ENCODE measurements at regions not wholly inside any gene's neighbourhood (a gene's known extent, or its start where the extent isn't known, plus 50 kb on each side); places are given as distances from the start of the nearest gene placed in this dataset.
A peak's percentile ranks its signal among the peaks of the same experiment; 100 is the strongest.

GRCh38 chrX:4059893-4060292, 346.4 kb upstream of the PRKX start:
- ATAC-seq: no peak
- TF ChIP-seq CTCF (IDR thresholded peaks at IDR 0.05): no peak
- intact Hi-C loops (cut with DNase I, micrococcal nuclease): no loop called here
- Histone ChIP-seq H3K4me3 (no peak overlapping the region), H3K36me3 (ENCODE audit: low read depth) (no peaks in the 10 kb centered on the region), H3K4me1 (ENCODE audit: low read depth) (no peaks in the 10 kb centered on the region), H3K9me3 (no peaks in the 10 kb centered on the region)
- DNase-seq: no peak

GRCh38 chrX:4043951-4044350, 330.5 kb upstream of the PRKX start:
- TF ChIP-seq CTCF (IDR thresholded peaks at IDR 0.05): no peak
- DNase-seq: peak in 1 of 3 donors; percentile 3

GRCh38 chrX:4035874-4036273, 322.4 kb upstream of the PRKX start:
- H3K4me1 ChIP-seq (ENCODE audit: low read depth): no peaks in the 10 kb centered on the region
- H3K36me3 ChIP-seq (ENCODE audit: low read depth): no peaks in the 10 kb centered on the region
- no peak for TF ChIP-seq CTCF (IDR thresholded peaks at IDR 0.05)
- intact Hi-C loops (cut with DNase I, micrococcal nuclease): no loop called here
- ATAC-seq: no peak
- H3K9me3 ChIP-seq: no peaks in the 10 kb centered on the region
- no peak for DNase-seq
- no peak overlapping the region for H3K4me3 ChIP-seq

More at GRCh38 chrX:4043951-4044350, 330.5 kb upstream of the PRKX start:
- Histone ChIP-seq H3K4me3 (no peak overlapping the region), H3K4me1 (ENCODE audit: low read depth) (no peaks in the 10 kb centered on the region), H3K9me3 (no peaks in the 10 kb centered on the region), H3K36me3 (ENCODE audit: low read depth) (no peaks in the 10 kb centered on the region)
- ATAC-seq: peak; percentile 79
- intact Hi-C loops (cut with DNase I, micrococcal nuclease): no loop called here

- ATAC-seq: no peak
- Histone ChIP-seq H3K9me3 (no peaks in the 10 kb centered on the region), H3K4me3 (no peak overlapping the region), H3K4me1 (ENCODE audit: low read depth) (no peaks in the 10 kb centered on the region), H3K36me3 (ENCODE audit: low read depth) (no peaks in the 10 kb centered on the region)
- intact Hi-C loops (cut with DNase I, micrococcal nuclease): no loop called here
- no peak for DNase-seq
- TF ChIP-seq CTCF (IDR thresholded peaks at IDR 0.05): no peak
Measured at GRCh38 chrX:4028151-4028550, 314.7 kb upstream of the PRKX start.

GRCh38 chrX:4005281-4005680, 291.8 kb upstream of the PRKX start:
- Histone ChIP-seq H3K9me3 (no peaks in the 10 kb centered on the region), H3K36me3 (ENCODE audit: low read depth) (no peaks in the 10 kb centered on the region), H3K4me1 (ENCODE audit: low read depth) (no peaks in the 10 kb centered on the region), H3K4me3 (no peak overlapping the region)
- DNase-seq (no peak), ATAC-seq (no peak)
- intact Hi-C loops (cut with DNase I, micrococcal nuclease): no loop called here
- TF ChIP-seq CTCF (IDR thresholded peaks at IDR 0.05): no peak

GRCh38 chrX:4004822-4005221, 291.4 kb upstream of the PRKX start:
- H3K4me3 ChIP-seq: no peak overlapping the region
- ATAC-seq: no peak
- intact Hi-C loops (cut with DNase I, micrococcal nuclease): no loop called here
- no peaks in the 10 kb centered on the region for H3K36me3 ChIP-seq (ENCODE audit: low read depth)
- no peaks in the 10 kb centered on the region for H3K9me3 ChIP-seq
- no peaks in the 10 kb centered on the region for H3K4me1 ChIP-seq (ENCODE audit: low read depth)
- DNase-seq: no peak
- TF ChIP-seq CTCF (IDR thresholded peaks at IDR 0.05): no peak

Measured in mucosa of descending colon (tissue), 3 donors.